OCI-LY7 (cell line): ENCODE measurements at regions not wholly inside any gene's neighbourhood (a gene's known extent, or its start where the extent isn't known, plus 50 kb on each side); places are given as distances from the start of the nearest gene placed in this dataset.

ENCODE experiments used
- BruUV-seq: library from RNA; stranded (reverse); fragments of 400-500 nt; replicated peaks from 2 replicates; lab custom pipeline; 2021; lab: Mats Ljungman, UMichigan
- CTCF ChIA-PET: fragments of 300-600 bp; sonication (Branson Sonifier 250); formaldehyde crosslinking; loops from one replicate; lab custom pipeline; 2022; ENCODE audit warnings: antibody characterized with exemption; ENCODE audit not compliant: unreplicated experiment; lab: Charles Lee
- POLR2A ChIA-PET: fragments of 300-600 bp; sonication (Branson Sonifier 250); formaldehyde crosslinking; loops from one replicate; lab custom pipeline; 2022; ENCODE audit warnings: antibody characterized with exemption; lab: Charles Lee
- DNase-seq: peaks from one replicate; pipeline ENCODE4 v3.0.0-alpha.2; 2015; ENCODE audit warnings: low spot score
- H2AFZ ChIP-seq: fragments of 200-600 bp; sonication (generic), shearing (Covaris generic); 2 replicates; pipeline ENCODE4 v1.6.1; 2014; ENCODE audit warnings: mild to moderate bottlenecking, antibody characterized with exemption, low read length, moderate library complexity
- H3K27ac ChIP-seq: fragments of 200-600 bp; sonication (generic); 2 replicates; pipeline ENCODE4 v1.5.1; 2014; ENCODE audit warnings: mixed run types, low read depth, mild to moderate bottlenecking, moderate library complexity, low read length, inconsistent platforms; ENCODE audit not compliant: poor library complexity, severe bottlenecking
- H3K36me3 ChIP-seq: fragments of 200-600 bp; sonication (generic); 2 replicates; pipeline ENCODE4 v1.6.1; 2014; ENCODE audit warnings: mild to moderate bottlenecking, antibody characterized with exemption, low read length, moderate library complexity, mixed read lengths; ENCODE audit not compliant: insufficient read depth
- H3K4me1 ChIP-seq: fragments of 200-600 bp; sonication (generic); 2 replicates; pipeline ENCODE4 v1.5.1; 2014; ENCODE audit warnings: mild to moderate bottlenecking, low read length; ENCODE audit not compliant: insufficient read depth, poor library complexity, severe bottlenecking
- H3K4me2 ChIP-seq: fragments of 200-600 bp; sonication (generic); 2 replicates; pipeline ENCODE4 v1.6.1; 2014; ENCODE audit warnings: mild to moderate bottlenecking, low read length
- H3K4me3 ChIP-seq: fragments of 200-600 bp; sonication (generic); 2 replicates; pipeline ENCODE4 v1.5.1; 2014; ENCODE audit warnings: mild to moderate bottlenecking, low read depth, low read length; ENCODE audit not compliant: poor library complexity, severe bottlenecking
- H3K79me2 ChIP-seq: fragments of 200-600 bp; sonication (generic); 2 replicates; pipeline ENCODE4 v1.6.1; 2016; ENCODE audit warnings: low read depth, mild to moderate bottlenecking, low read length, moderate library complexity, mixed read lengths; ENCODE audit not compliant: insufficient read depth
- H3K9me2 ChIP-seq: fragments of 200-600 bp; sonication (generic); 2 replicates; pipeline ENCODE4 v1.6.1; 2016; ENCODE audit warnings: mild to moderate bottlenecking, low read length, mixed read lengths; ENCODE audit not compliant: insufficient read depth
- H3K9me3 ChIP-seq: fragments of 200-600 bp; sonication (generic); 2 replicates; pipeline ENCODE4 v1.6.1; 2014; ENCODE audit warnings: mild to moderate bottlenecking, mixed run types, low read length, mixed read lengths
- H4K20me1 ChIP-seq: fragments of 200-600 bp; sonication (generic); 2 replicates; pipeline ENCODE4 v1.6.1; 2014; ENCODE audit warnings: mild to moderate bottlenecking, antibody characterized with exemption, low read length, moderate library complexity, mixed read lengths; ENCODE audit not compliant: insufficient read depth
- CTCF ChIP-seq: fragments of 200-600 bp; sonication (generic); conservative IDR thresholded peaks from 2 replicates; pipeline ENCODE4 v1.5.1; 2014; ENCODE audit warnings: mild to moderate bottlenecking, antibody characterized with exemption, low read length, moderate library complexity, mixed read lengths
- EZH2phosphoT487 ChIP-seq: fragments of 200-600 bp; sonication (generic); IDR thresholded peaks from 2 replicates; pipeline ENCODE4 v1.6.1; 2018; ENCODE audit warnings: low read depth, borderline replicate concordance, mild to moderate bottlenecking, mixed run types, antibody characterized with exemption, low read length, moderate library complexity, mixed read lengths
- intact Hi-C: fragments of 100-400 bp; cut with micrococcal nuclease; formaldehyde crosslinking; loops from one replicate; pipeline ENCODE4 v1.10.0; 2022; ENCODE audit not compliant: unreplicated experiment

- Histone ChIP-seq H4K20me1 (no peaks in the 10 kb centered on the region), H3K4me3 (peak overlapping the region; percentile 58), H3K4me2 (peak overlapping the region; percentile 80), H3K27ac (peak overlapping the region; percentile 98), H3K9me2 (no peaks in the 10 kb centered on the region), H3K9me3 (peaks cover 14% of the 10 kb centered on the region; the same call in 1 of the 2 replicates), H2AFZ (peak overlapping the region; percentile 2; the same call in 1 of the 2 replicates), H3K79me2 (no peaks in the 10 kb centered on the region), H3K4me1 (peaks cover 81% of the 10 kb centered on the region), H3K36me3 (no peaks in the 10 kb centered on the region; the same call in 1 of the 2 replicates)
- TF ChIP-seq EZH2phosphoT487: no peak
- TF ChIP-seq CTCF: no peak
- intact Hi-C loops: loop anchor here (1.0 to 5.0 kb wide), 6 partner anchors 18 to 734 kb away; no protein-coding TSS in a partner anchor
- no TSS peak for BruUV-seq
- DNase-seq: peak; percentile 96
- POLR2A ChIA-PET: no interaction called here
- CTCF ChIA-PET: no interaction called here
Observed at GRCh38 chr22:48098243-48098920, 1335.9 kb downstream of the TBC1D22A start.

GRCh38 chr22:48097723-48098122, 1335.3 kb downstream of the TBC1D22A start:
- ChIA-PET POLR2A (interaction anchor here (0.5 to 2.2 kb wide), 2 partner anchors 21 to 307 kb away, joined by 3 to 5 read pairs; no protein-coding TSS in a partner anchor), CTCF (interaction anchor here (1.0 kb wide), 1 partner anchor 94 kb away, joined by 3 read pairs; no protein-coding TSS in a partner anchor)
- peaks cover 88% of the 10 kb centered on the region for H3K4me1 ChIP-seq
- DNase-seq: peak; percentile 77
- no peaks in the 10 kb centered on the region for H4K20me1 ChIP-seq
- H3K79me2 ChIP-seq: no peaks in the 10 kb centered on the region
- no peaks in the 10 kb centered on the region; the same call in 1 of the 2 replicates for H3K36me3 ChIP-seq
- no peak overlapping the region; the same call in 1 of the 2 replicates for H2AFZ ChIP-seq
- H3K4me3 ChIP-seq: peak overlapping the region; percentile 50
- BruUV-seq: no TSS peak
- no peak for TF ChIP-seq EZH2phosphoT487
- TF ChIP-seq CTCF: no peak; the same call in 1 of the 2 replicates
- H3K27ac ChIP-seq: peak overlapping the region; percentile 98
- intact Hi-C loops: loop anchor here (1.0 to 5.0 kb wide), 6 partner anchors 17 to 735 kb away; no protein-coding TSS in a partner anchor
- peak overlapping the region; percentile 80 for H3K4me2 ChIP-seq
- no peaks in the 10 kb centered on the region for H3K9me2 ChIP-seq
- H3K9me3 ChIP-seq: peaks cover 13% of the 10 kb centered on the region; the same call in 1 of the 2 replicates
